HS-27A (cell line): ENCODE measurements at regions not wholly inside any gene's neighbourhood (a gene's known extent, or its start where the extent isn't known, plus 50 kb on each side); places are given as distances from the start of the nearest gene placed in this dataset.
"Not testable (repeated sequence)": the region's sequence is repeated elsewhere in the genome, so short reads cannot be mapped to it uniquely, and the experiment has no call there.

Experiments
- DNase-seq: peaks from one replicate; pipeline ENCODE4 v3.0.0-alpha.2; 2012; ENCODE audit warnings: low read depth, missing footprints

- not testable (repeated sequence) for DNase-seq
Measured at GRCh38 chr9:41754822-41755221, 374.4 kb downstream of the CNTNAP3B start.

GRCh38 chr9:41754403-41754802 lies 374.8 kb downstream of the CNTNAP3B start:
- DNase-seq = not testable (repeated sequence)

DNA sequence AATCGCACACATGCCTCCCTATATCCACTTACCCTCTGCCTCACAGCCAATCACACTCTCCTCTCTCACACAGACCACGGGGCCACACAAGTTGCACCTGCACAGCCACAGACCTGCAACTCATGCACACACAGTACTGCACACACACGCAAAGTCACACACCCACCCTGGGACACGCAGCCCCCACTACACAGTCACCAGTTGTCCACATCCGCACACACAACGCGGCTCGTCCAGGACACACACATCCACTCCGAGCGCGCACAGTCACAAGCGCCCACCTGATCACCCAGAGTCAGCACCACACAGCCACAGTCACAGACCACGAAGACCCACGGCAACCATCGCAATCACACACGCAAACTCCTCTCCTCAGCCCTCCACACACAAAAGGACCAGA lies 387.3 kb downstream of the CNTNAP3B start:
- not testable (repeated sequence) for DNase-seq

GRCh38 chr9:41741173-41741572 lies 388.1 kb downstream of the CNTNAP3B start:
- DNase-seq = not testable (repeated sequence)

GRCh38 chr9:41738681-41739080 lies 390.5 kb downstream of the CNTNAP3B start:
- DNase-seq = not testable (repeated sequence)

- not testable (repeated sequence) for DNase-seq
Measured at GRCh38 chr9:41699190-41699589, 430.0 kb downstream of the CNTNAP3B start.

GRCh38 chr9:41697080-41697479 lies 432.1 kb downstream of the CNTNAP3B start:
- DNase-seq = not testable (repeated sequence)

GRCh38 chr9:41679312-41679711 lies 449.9 kb downstream of the CNTNAP3B start:
- not testable (repeated sequence) for DNase-seq

- DNase-seq = not testable (repeated sequence)
Measured at GRCh38 chr9:41663497-41664036, 465.7 kb downstream of the CNTNAP3B start.

DNA sequence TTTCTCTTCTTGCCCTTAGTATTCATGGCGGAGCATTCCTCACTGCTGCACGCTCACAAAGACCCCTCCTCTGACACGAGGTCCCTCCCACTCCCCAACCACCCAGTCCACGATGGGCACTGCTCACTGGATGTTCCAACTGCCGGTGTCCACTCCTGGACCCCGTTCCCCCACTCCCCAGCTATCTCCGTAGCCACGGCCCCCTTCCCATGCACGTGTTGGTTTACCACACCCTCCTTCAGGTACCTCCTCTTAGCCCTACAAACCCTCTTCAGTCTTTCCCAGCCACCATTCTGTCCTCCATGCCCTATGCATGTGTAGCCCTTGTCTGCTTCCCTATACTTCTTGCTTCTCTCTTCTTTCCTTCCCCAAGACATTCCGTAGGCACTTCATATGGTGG lies 469.6 kb upstream of the ZNG1F start:
- not testable (repeated sequence) for DNase-seq

GRCh38 chr9:41658116-41658515 lies 469.0 kb upstream of the ZNG1F start:
- DNase-seq = not testable (repeated sequence)

- DNase-seq = not testable (repeated sequence)
Measured at GRCh38 chr9:41657141-41657540, 468.0 kb upstream of the ZNG1F start.

GRCh38 chr9:41655071-41655554 lies 466.0 kb upstream of the ZNG1F start:
- DNase-seq = not testable (repeated sequence)

- not testable (repeated sequence) for DNase-seq
Measured at GRCh38 chr9:41654349-41654748, 465.2 kb upstream of the ZNG1F start.

GRCh38 chr9:41653560-41654340 lies 464.6 kb upstream of the ZNG1F start:
- not testable (repeated sequence) for DNase-seq

- not testable (repeated sequence) for DNase-seq
Measured at GRCh38 chr9:41652800-41653199, 463.7 kb upstream of the ZNG1F start.

- DNase-seq = not testable (repeated sequence)
Measured at GRCh38 chr9:41652100-41652713, 463.1 kb upstream of the ZNG1F start.

DNA sequence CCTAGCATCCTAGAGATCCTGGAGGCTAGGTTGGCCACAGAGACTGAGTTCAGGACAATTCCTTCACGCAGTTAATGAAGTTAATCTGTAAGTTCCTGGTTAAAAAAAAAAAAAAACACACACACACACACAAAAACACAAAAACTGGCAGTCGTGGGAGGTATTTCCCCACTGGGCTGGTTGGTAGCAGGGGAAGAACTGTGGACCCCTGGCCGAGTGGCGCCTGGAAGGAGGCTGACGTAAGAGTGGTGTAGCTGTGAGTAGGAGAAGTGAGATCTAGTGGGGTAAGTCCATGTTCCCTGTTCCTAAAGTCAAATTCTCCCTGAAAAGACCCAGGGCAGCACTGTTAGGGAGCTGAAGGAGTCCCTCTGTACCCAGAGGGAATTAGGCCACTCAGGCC lies 461.0 kb upstream of the ZNG1F start:
- DNase-seq = not testable (repeated sequence)

DNA sequence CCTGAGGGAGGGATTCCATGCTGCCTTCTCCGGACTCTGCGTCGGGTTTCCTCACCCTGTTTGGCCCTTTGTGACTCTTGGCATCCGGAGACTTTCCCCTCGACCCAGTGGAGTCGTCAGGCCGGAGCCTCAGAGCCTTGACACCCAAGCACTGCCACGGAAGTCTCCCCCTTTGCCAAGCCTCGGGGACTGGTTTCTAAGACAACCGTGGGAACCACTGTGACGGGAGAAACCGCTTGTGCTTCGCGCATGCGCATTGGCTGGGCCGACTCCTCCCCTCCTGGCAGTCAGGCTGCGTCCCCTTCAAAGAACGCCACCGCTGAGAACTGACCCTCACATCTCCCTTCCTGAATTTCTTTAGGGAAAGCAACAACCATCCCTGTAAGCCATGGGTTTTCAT lies 459.4 kb upstream of the ZNG1F start:
- DNase-seq = not testable (repeated sequence)

- not testable (repeated sequence) for DNase-seq
Measured at GRCh38 chr9:41646246-41646645, 457.1 kb upstream of the ZNG1F start.

DNA sequence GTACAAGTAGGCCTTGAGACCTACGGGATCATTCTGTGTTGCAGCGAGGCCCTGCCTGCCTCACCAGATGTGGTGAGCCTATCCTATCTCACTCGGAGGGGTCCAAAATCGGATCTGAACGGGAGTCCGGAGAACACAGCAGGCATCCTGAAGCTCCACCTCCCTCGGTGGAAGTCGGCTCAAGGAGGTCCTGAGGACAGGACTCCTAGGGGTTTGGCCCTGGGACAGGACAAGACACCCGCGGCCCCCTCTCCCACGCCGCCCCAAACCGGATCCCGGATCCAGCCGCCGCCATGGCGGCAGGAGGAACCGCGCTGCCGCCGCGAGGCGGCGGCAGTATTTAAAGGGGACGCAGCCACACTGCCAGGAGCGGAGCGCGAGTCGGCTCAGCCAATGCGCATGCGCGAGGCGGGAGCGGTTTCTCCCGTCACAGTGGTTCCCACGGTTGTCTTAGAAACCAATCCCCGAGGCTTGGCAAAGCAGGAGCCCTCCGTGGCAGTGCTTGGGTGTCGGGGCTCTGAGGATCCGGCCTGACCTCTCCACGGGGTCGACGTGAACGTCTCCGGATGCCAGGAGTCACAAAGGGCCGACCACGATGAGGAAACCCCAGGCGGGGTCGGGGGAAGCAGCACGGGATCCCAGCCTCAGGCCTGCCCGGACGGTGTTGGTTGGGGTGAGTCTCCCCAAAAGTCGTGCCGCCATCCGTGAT lies 454.6 kb upstream of the ZNG1F start:
- DNase-seq = not testable (repeated sequence)

GRCh38 chr9:41633726-41634125 lies 444.6 kb upstream of the ZNG1F start:
- DNase-seq = not testable (repeated sequence)
